Activated T-cell treated with anti-CD3 and anti-CD28 coated beads, Interleukin-2, amount 50 U/mL, for 4 hours (primary cell): ENCODE measurements at regions not wholly inside any gene's neighbourhood (a gene's known extent, or its start where the extent isn't known, plus 50 kb on each side); places are given as distances from the start of the nearest gene placed in this dataset.
"Not testable (repeated sequence)": the region's sequence is repeated elsewhere in the genome, so short reads cannot be mapped to it uniquely, and the experiment has no call there.

Source experiments
- ATAC-seq, 2 donors: fragments of 200-7000 bp; cut with Tn5 transposase; one replicate each; pipeline ENCODE4 v1.10.0; 2021
- DNase-seq: peaks from one replicate; pipeline ENCODE4 v3.0.0-alpha.2; 2020
- H3K27me3 Mint-ChIP-seq: one replicate; pipeline ENCODE4 v1.8.0; 2021; ENCODE audit warnings: low read depth, mixed read lengths
- H3K36me3 Mint-ChIP-seq: one replicate; pipeline ENCODE4 v1.8.0; 2022; ENCODE audit warnings: mixed read lengths; ENCODE audit not compliant: insufficient read depth
- H3K4me1 Mint-ChIP-seq: one replicate; pipeline ENCODE4 v1.8.0; 2021; ENCODE audit warnings: low read depth, mixed read lengths
- H3K4me3 Mint-ChIP-seq: one replicate; pipeline ENCODE4 v1.8.0; 2021; ENCODE audit warnings: mild to moderate bottlenecking, moderate library complexity, mixed read lengths
- H3K9me3 Mint-ChIP-seq: one replicate; pipeline ENCODE4 v1.8.0; 2021; ENCODE audit warnings: mixed read lengths

GRCh38 chr10:61271127-61271780 lies 181.9 kb downstream of the TMEM26 start:
- no peaks in the 10 kb centered on the region for H3K4me1 Mint-ChIP-seq
- H3K27me3 Mint-ChIP-seq: peaks cover 18% of the 10 kb centered on the region
- H3K4me3 Mint-ChIP-seq: no peak overlapping the region
- DNase-seq: no peak
- ATAC-seq: no peak
- no peaks in the 10 kb centered on the region for H3K9me3 Mint-ChIP-seq
- no peaks in the 10 kb centered on the region for H3K36me3 Mint-ChIP-seq

- Mint-ChIP-seq H3K4me3 (no peak overlapping the region), H3K4me1 (no peaks in the 10 kb centered on the region)
- no peak for ATAC-seq
These were observed 189.7 kb downstream of the TMEM26 start for GRCh38 chr10:61263518-61263917.

GRCh38 chr10:61262486-61263261 lies 190.5 kb downstream of the TMEM26 start:
- no peak overlapping the region for H3K4me3 Mint-ChIP-seq
- no peaks in the 10 kb centered on the region for H3K36me3 Mint-ChIP-seq
- peaks cover 4% of the 10 kb centered on the region for H3K9me3 Mint-ChIP-seq
- no peak for DNase-seq
- H3K4me1 Mint-ChIP-seq: no peaks in the 10 kb centered on the region
- H3K27me3 Mint-ChIP-seq: peaks cover 10% of the 10 kb centered on the region
- ATAC-seq: no peak

More at GRCh38 chr10:61263518-61263917, 189.7 kb downstream of the TMEM26 start:
- H3K27me3 Mint-ChIP-seq: peaks cover 5% of the 10 kb centered on the region
- DNase-seq: no peak
- H3K36me3 Mint-ChIP-seq: no peaks in the 10 kb centered on the region
- peaks cover 4% of the 10 kb centered on the region for H3K9me3 Mint-ChIP-seq

GRCh38 chr10:61257956-61258496 lies 195.2 kb downstream of the TMEM26 start:
- no peak for ATAC-seq
- peaks cover 16% of the 10 kb centered on the region for H3K27me3 Mint-ChIP-seq
- no peaks in the 10 kb centered on the region for H3K36me3 Mint-ChIP-seq
- H3K4me1 Mint-ChIP-seq: no peaks in the 10 kb centered on the region
- peaks cover 11% of the 10 kb centered on the region for H3K9me3 Mint-ChIP-seq
- DNase-seq: no peak
- no peak overlapping the region for H3K4me3 Mint-ChIP-seq

GRCh38 chr10:61257136-61257535 lies 196.0 kb downstream of the TMEM26 start:
- Mint-ChIP-seq H3K27me3 (peaks cover 14% of the 10 kb centered on the region), H3K4me1 (no peaks in the 10 kb centered on the region), H3K36me3 (no peaks in the 10 kb centered on the region), H3K4me3 (no peak overlapping the region), H3K9me3 (peaks cover 11% of the 10 kb centered on the region)
- DNase-seq (no peak), ATAC-seq (no peak)

GRCh38 chr10:61252326-61252725 lies 200.9 kb downstream of the TMEM26 start:
- not testable (repeated sequence) for H3K4me1 Mint-ChIP-seq, DNase-seq, H3K4me3 Mint-ChIP-seq, H3K36me3 Mint-ChIP-seq, H3K27me3 Mint-ChIP-seq, ATAC-seq
- peaks cover 11% of the 10 kb centered on the region for H3K9me3 Mint-ChIP-seq

GRCh38 chr10:61251089-61251488 lies 202.1 kb downstream of the TMEM26 start:
- Mint-ChIP-seq H3K4me3 (no peak overlapping the region), H3K4me1 (no peaks in the 10 kb centered on the region), H3K9me3 (peaks cover 11% of the 10 kb centered on the region), H3K27me3 (peaks cover 2% of the 10 kb centered on the region), H3K36me3 (no peaks in the 10 kb centered on the region)
- ATAC-seq (no peak), DNase-seq (no peak)

GRCh38 chr10:61250131-61250530 lies 203.1 kb downstream of the TMEM26 start:
- Mint-ChIP-seq H3K9me3 (peaks cover 8% of the 10 kb centered on the region), H3K27me3 (peaks cover 2% of the 10 kb centered on the region), H3K4me1 (no peaks in the 10 kb centered on the region), H3K4me3 (no peak overlapping the region), H3K36me3 (no peaks in the 10 kb centered on the region)
- ATAC-seq: no peak
- DNase-seq: no peak

- no peaks in the 10 kb centered on the region for H3K9me3 Mint-ChIP-seq
- ATAC-seq (no peak), DNase-seq (no peak)
- H3K36me3 Mint-ChIP-seq: no peaks in the 10 kb centered on the region
- H3K4me1 Mint-ChIP-seq: no peaks in the 10 kb centered on the region
- no peak overlapping the region for H3K4me3 Mint-ChIP-seq
- peaks cover 2% of the 10 kb centered on the region for H3K27me3 Mint-ChIP-seq
These were observed 205.2 kb downstream of the TMEM26 start for GRCh38 chr10:61248013-61248412.

- no peaks in the 10 kb centered on the region for H3K9me3 Mint-ChIP-seq
- no peaks in the 10 kb centered on the region for H3K4me1 Mint-ChIP-seq
- H3K27me3 Mint-ChIP-seq: no peaks in the 10 kb centered on the region
- DNase-seq: no peak
- H3K4me3 Mint-ChIP-seq: no peak overlapping the region
- ATAC-seq: no peak
- H3K36me3 Mint-ChIP-seq: no peaks in the 10 kb centered on the region
These were observed 208.9 kb downstream of the TMEM26 start for GRCh38 chr10:61244261-61244775.

GRCh38 chr10:61232780-61233179 lies 220.4 kb downstream of the TMEM26 start:
- Mint-ChIP-seq H3K27me3 (no peaks in the 10 kb centered on the region), H3K36me3 (no peaks in the 10 kb centered on the region), H3K4me1 (no peaks in the 10 kb centered on the region), H3K4me3 (no peak overlapping the region), H3K9me3 (peaks cover 8% of the 10 kb centered on the region)
- ATAC-seq (no peak), DNase-seq (no peak)

- H3K4me3 Mint-ChIP-seq: no peak overlapping the region
- no peak for DNase-seq
- H3K36me3 Mint-ChIP-seq: no peaks in the 10 kb centered on the region
- peaks cover 11% of the 10 kb centered on the region for H3K9me3 Mint-ChIP-seq
- peaks cover 3% of the 10 kb centered on the region for H3K27me3 Mint-ChIP-seq
- no peak for ATAC-seq
- no peaks in the 10 kb centered on the region for H3K4me1 Mint-ChIP-seq
These were observed 227.2 kb downstream of the TMEM26 start for GRCh38 chr10:61225939-61226338.

- Mint-ChIP-seq H3K9me3 (peaks cover 11% of the 10 kb centered on the region), H3K27me3 (peaks cover 3% of the 10 kb centered on the region), H3K4me3 (no peak overlapping the region), H3K36me3 (no peaks in the 10 kb centered on the region), H3K4me1 (no peaks in the 10 kb centered on the region)
- no peak for ATAC-seq
- no peak for DNase-seq
These were observed 229.6 kb downstream of the TMEM26 start for GRCh38 chr10:61223576-61223975.

- Mint-ChIP-seq H3K4me1 (no peaks in the 10 kb centered on the region), H3K27me3 (peaks cover 3% of the 10 kb centered on the region), H3K4me3 (no peak overlapping the region), H3K36me3 (no peaks in the 10 kb centered on the region), H3K9me3 (peaks cover 3% of the 10 kb centered on the region)
- no peak for ATAC-seq
- no peak for DNase-seq
These were observed 233.5 kb downstream of the TMEM26 start for GRCh38 chr10:61219696-61220095.
